ENCODE measurements at regions not wholly inside any gene's neighbourhood (a gene's known extent, or its start where the extent isn't known, plus 50 kb on each side); places are given as distances from the start of the nearest gene placed in this dataset.

DNA sequence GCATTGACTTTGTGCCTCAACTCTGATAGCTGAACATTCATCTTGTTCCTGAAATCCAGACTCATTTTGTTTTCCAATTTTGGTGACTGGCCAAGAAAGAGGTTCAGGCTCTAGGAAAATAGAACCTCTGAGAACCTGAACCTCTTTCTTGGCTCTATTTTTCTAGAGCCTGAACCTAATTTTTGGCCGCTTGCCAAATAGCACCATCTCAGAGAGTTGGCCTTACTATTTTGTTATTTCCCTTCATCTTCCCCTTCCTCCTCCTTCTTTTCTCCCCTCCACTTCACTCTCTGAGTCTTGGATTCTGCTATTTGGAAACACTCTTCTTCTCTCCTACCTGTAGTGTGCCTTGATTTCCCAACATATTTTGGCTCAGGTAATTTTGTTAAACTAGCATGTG lies 114.4 kb upstream of the CNTN1 start:
- TF ChIP-seq CTCF (IDR thresholded peaks at IDR 0.05) = no peak
- no peak for TF ChIP-seq POLR2A (IDR thresholded peaks at IDR 0.05)

Data from body of pancreas (tissue), 4 donors.